HG03039 (cell line): ENCODE measurements at regions not wholly inside any gene's neighbourhood (a gene's known extent, or its start where the extent isn't known, plus 50 kb on each side); places are given as distances from the start of the nearest gene placed in this dataset.
"Not testable (repeated sequence)": the region's sequence is repeated elsewhere in the genome, so short reads cannot be mapped to it uniquely, and the experiment has no call there.

Experiments
- ATAC-seq: cut with Tn5 transposase; IDR thresholded peaks from one replicate; pipeline ENCODE4 v1.9.1; 2021; ENCODE audit warnings: mild to moderate bottlenecking, moderate library complexity; ENCODE audit not compliant: unreplicated experiment

DNA sequence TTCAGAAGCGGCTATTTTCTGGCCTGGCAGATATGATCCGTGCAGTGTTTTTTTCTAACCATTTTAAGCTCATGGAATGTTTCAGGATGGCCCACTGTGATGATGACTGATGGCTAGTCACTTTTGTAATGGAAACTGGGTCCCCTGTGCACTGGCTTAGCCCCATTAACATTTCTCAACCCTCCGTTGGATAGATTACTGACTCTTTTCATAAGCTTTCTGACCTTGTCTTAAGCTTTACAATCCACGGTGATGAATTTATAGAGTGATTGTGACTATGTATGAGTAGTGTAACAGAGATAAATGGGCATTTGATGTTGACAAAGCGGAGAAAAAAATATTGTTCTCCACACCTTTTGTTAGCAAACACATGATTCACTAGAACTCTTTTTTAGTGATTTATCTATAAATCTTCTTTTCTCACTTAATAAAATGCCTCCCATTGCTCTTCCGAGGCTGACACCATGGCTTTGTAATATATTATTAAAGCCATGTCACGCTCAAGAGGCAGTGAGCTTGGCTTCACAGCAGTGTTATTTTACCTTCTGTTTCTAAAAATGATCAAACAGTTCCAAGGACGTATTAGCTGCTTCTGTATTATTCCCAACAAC lies 221.0 kb upstream of the LINC00305 start:
- ATAC-seq: not testable (repeated sequence)

- no peak for ATAC-seq
These were observed 216.2 kb upstream of the LINC00305 start for GRCh38 chr18:64365106-64365505.

GRCh38 chr18:64337673-64338072 lies 188.8 kb upstream of the LINC00305 start:
- ATAC-seq: no peak

GRCh38 chr18:64337018-64337417 lies 188.1 kb upstream of the LINC00305 start:
- no peak for ATAC-seq

- ATAC-seq: no peak
These were observed 185.9 kb upstream of the LINC00305 start for GRCh38 chr18:64334748-64335147.

GRCh38 chr18:64333584-64333983 lies 184.7 kb upstream of the LINC00305 start:
- no peak for ATAC-seq

DNA sequence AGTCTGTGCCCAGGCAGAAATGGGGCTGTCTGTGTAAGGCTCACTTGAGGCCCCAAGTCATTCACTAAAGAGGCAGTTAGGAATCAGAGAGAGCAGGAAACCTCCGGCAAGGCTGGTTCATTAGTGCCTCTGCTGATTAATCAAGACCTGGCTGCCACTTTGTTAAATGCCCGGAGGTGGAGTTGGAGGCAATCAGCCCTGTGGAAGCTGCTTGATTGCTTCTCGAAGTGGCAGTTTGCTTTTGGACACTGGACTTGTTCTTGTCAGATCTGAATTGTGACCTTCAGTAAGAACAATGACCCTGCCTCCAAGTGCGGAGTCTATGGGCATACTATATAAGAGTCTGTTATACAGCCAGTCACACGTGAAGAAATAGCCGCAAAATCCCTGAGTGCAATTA lies 183.9 kb upstream of the LINC00305 start:
- ATAC-seq: no peak

GRCh38 chr18:64331419-64331818 lies 182.5 kb upstream of the LINC00305 start:
- no peak for ATAC-seq

DNA sequence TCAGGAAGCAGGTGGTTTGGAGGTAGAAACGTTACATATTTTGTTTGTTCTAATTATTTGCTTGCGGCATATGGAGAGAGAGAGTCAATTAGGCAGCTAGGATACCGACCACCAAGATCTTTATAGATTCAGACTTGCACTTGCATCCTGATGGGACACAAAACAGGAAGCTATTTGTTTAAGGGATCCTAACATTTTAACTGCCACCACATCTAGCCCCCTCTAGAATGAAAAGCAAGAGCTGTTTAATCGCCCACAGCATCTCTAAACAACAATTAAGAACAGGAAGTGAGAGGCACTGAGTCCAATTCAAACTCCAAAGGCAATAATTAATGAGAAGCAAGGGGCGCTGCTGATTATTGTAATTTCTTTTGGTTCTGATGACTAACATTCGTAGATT lies 182.0 kb upstream of the LINC00305 start:
- ATAC-seq: no peak

DNA sequence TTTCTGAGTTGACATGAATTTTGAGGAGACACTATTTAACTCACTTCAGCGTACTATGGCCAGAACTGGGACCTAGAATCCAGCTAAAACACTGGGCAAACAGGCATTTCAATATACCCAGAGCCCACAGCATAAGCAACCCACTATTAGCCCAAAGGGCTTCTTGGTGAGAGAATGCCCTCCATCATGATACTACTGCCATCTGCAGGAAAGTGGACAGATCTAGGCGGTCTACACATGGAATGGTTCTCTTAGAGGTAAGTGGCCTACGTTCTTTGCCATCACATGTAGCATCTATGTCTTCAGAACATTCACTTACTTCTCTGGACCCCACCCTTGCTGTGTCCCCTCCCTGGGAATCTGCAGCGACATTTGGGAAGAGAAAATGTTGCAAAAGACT lies 181.3 kb upstream of the LINC00305 start:
- no peak for ATAC-seq

DNA sequence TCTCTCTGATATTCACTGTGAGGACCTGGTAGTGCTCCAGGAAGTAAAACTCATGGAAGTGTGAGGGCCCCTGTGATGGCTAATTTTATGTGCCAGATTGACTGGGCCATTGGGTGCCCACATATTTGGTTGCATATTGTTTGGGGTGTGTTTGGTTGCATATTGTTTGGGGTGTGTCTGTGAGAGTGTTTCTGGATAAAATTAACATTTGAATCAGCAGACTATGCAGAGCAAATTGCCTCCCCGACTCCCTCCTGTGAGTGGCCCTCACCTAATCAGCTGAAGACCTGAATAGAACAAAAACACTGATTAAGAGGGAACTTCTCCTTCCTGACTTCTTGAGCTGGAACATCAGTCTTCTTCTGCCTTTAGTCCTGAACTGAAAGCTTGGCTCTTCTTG lies 173.3 kb upstream of the LINC00305 start:
- no peak for ATAC-seq

DNA sequence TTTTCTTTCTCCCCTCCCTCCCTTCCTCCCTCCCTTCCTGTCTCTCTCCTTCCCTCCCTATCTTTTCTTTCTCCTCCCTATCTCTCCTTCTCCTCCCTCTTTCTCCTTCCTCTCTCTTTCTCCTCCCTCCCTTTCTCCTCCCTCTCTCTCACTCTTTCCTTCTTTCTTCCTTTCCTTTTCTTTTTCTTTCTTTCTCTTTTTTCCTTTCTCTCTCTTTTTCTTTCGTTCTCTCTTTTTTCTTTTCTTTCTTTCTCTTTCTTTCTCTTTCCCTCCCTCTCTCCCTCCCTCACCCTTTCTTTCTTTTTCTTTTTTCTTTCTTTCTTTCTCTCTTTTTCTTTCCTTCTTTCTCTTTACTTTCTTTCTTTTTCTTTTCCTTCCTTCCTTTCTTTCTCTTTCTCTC lies 169.7 kb upstream of the LINC00305 start:
- no peak for ATAC-seq

- no peak for ATAC-seq
These were observed 163.0 kb upstream of the LINC00305 start for GRCh38 chr18:64311859-64312258.

DNA sequence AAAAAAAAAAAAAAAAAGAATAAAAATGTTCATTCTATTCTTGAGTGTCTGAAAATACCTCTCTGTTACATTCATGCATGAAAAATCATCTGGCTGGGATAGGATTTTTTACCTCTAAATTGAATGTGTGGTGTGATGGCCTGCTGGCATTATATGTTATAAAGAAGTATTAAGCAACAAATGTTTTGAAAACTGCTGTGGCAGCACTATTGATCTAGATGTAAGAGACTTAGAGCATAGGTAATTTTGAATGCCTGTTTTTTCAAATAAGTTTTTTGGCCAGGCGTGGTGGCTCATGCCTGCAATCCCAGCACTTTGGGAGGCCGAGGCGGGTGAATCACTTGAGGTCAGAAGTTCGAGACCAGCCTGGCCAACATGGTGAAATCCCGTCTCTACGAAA lies 147.0 kb upstream of the LINC00305 start:
- ATAC-seq: no peak

DNA sequence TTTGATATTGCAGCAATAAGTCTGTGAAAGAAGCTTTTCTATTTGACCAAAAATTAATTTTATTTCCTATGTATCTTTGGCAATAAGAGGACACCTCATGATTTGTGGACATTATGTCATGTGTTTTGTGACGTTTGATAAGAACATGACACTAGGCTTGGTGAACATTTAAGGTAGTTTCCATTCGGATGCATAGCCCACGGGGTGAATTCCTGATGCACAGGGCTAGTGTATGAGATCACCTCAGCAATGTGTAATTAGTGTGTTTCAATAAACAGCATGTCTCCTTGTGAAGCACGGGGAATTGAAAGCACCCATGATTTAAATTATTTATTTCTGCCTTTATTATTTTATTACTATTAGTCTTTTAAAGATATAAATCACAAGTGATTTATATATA lies 146.1 kb upstream of the LINC00305 start:
- ATAC-seq: no peak

DNA sequence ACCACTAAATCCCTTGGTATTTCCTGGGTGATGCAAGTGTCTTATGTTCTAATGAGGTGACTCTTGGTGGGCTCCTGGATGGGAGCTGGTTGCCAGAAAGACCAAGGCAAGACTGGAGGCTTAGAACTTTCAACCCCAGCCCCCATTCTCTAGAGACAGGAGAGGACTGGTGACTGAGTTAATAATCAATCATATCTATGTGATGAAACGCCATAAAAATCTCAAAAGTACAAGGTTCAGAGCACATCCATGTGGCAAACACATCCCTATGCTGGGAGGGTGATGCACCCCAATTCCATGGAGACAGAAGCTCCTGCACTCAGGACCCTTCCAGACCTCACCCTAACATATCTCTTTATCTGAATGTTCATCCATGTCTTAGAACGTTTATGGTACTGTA lies 139.5 kb upstream of the LINC00305 start:
- ATAC-seq: no peak

DNA sequence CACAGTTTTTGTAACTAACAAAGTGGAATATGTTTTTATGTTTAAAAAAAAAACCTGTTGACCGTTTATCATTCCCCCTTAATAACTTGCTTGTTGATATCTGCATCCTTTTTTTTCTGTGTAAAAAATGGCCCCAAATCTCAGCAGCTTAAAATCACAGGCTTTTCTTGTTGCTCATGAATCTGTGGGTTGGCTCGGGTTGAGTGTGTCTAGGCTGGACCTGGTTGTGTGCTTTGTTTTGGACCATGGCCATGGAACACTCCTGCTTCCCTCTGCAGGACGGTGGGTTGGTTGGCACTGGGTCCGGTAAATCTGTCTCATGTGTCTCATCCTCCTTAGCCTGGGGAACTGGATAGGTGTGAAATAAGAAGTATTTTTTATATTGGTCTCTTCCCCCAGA lies 139.0 kb upstream of the LINC00305 start:
- no peak for ATAC-seq

DNA sequence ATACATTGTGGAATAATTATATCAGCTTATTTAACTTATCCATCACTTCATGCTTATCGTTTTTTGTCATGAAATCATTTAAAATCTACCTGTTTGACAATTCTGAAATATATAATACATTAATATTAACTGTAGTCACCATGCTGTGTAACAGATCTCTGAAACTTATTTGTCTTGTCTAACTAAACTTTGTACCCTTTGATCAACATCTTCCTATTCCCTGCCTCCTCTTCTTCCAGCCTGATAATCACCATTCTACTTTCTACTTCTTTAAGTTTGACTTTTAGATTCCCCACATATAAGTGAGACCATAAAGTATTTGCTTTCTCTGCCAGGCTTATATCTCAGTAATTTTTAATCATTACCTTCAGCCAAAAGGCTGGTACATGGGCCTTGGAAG lies 134.2 kb upstream of the LINC00305 start:
- no peak for ATAC-seq

DNA sequence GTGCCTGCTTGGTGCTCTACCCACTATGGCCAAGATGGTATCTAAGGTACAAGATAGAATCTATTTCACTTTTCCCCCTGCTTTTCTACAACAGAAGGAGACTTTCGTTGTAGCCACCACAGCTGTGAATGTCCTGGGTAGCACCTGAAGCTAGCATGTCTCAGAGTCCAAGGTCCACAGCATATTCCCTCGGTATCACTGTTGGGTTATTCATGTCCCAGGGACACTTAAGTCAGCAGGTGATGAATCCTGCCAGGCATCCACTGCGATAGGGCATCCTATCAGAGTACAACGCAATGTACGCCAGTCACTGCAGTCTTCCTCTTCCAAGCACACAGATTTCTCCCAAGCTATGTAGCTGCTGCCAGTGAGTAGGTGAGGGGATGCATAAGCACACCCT lies 129.1 kb upstream of the LINC00305 start:
- no peak for ATAC-seq

DNA sequence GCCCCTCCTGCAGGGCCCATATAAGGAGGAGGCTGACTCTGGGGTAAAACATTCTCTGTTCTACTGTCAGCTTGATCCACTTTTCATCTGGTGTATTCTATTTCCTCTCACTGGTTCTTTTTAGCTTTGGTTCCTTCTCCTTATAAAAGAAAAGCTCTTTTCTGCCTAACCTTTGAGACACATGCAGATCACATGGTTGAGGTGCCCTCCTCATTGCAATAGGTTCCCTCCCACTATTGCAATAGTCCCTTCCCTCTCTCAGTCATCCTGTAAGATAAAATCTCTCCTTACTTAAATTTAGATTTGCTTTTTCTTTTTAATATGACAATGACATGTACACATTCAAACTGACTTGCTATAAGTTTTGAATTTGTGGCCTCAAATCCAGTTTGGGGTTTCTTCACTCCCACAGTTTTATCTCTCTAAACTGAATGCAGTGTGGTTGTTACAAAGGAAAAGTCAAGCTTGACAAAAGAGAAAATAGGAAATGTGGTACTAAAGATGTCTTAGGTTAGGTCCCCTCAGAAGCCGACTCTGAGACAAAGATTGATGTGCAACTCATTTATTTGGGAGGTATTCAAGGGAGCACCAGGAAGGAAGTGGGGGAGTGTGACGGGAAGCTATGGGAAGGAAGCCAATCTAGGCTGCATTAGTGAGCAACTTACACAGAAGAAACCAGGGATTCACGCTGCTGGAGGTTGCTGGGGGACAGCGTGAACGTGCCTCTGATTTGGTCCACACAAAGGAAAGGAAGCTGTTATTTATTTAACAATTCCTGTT lies 127.6 kb upstream of the LINC00305 start:
- no peak for ATAC-seq

DNA sequence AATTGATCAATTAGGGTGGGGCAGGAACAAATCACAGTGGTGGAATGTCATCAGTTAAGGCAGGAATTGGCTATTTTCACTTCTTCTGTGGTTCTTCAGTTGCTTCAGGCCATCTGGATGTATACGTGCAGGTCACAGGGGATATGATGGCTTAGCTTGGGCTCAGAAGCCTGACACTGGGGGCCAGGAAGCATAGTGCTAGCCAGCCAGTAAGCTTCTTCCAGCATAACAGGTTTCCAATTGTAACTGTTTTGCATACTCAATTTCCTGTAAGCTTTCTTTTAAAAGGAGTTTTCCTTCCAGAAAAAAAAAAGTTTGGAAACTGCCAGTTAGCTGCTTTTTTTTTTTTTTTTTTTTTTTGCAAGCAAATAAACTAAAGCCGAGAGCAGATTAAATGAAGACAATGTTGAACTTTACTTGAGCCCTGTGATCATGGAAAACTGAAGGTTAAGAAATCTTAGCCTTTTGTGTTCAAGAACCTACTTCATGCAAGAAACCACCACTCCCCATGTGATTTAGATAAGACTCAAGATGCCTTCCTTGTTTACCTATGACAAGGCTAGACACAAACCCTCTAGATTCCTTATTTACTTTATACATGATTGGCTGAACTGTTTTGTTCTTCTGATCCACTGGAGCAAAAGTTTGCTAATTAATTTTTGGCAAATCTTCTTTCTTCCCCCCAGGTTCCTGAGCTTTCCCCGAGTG lies 126.9 kb upstream of the LINC00305 start:
- no peak for ATAC-seq

DNA sequence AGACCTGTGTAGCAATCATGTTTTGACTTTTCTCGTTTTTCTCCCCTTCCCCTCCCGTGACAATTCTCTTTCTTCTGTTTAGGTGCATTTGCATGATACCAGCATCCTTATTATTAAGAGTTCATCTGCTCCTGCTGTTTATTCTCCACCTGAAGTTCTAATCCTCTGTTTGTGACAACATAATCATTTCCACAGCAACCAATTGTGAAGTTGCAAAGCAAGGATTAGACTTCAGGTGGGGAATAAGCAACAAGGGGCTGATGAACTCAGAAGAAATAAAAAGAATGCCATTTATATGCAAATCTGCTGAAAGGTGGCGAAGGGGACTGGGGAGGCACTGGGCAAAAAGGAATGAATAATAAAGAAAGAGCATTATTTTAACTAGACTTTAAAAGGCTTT lies 124.8 kb upstream of the LINC00305 start:
- ATAC-seq: no peak
